Liver (tissue), 3 donors: ENCODE measurements at regions not wholly inside any gene's neighbourhood (a gene's known extent, or its start where the extent isn't known, plus 50 kb on each side); places are given as distances from the start of the nearest gene placed in this dataset.

Source experiments
- EGR1 ChIP-seq, 2 donors: IDR thresholded peaks; 2 replicates each; pipeline ENCODE4 v1.6.1; 2016 to 2018; ENCODE audit warnings: antibody characterized with exemption in 2 of 2, low read depth in 2 of 2
- FOXA1 ChIP-seq: IDR thresholded peaks from 2 replicates; pipeline ENCODE4 v1.6.1; 2016; ENCODE audit warnings: antibody characterized with exemption
- GABPA ChIP-seq, 2 donors: IDR thresholded peaks in 1 of 2; conservative IDR thresholded peaks in 1 of 2; 2 replicates each; pipeline ENCODE4 v1.6.1; 2016; ENCODE audit warnings: antibody characterized with exemption in 2 of 2, mild to moderate bottlenecking in 1 of 2, moderate library complexity in 1 of 2
- JUND ChIP-seq, 2 donors: IDR thresholded peaks; 2 replicates each; pipeline ENCODE4 v1.6.1; 2016; ENCODE audit warnings: antibody characterized with exemption in 2 of 2
- MAX ChIP-seq: IDR thresholded peaks from 2 replicates; pipeline ENCODE4 v1.6.1; 2016; ENCODE audit warnings: antibody characterized with exemption
- RAD21 ChIP-seq, 2 donors: IDR thresholded peaks; 2 replicates each; pipeline ENCODE4 v1.6.1; 2016; ENCODE audit warnings: antibody characterized with exemption in 2 of 2, mild to moderate bottlenecking in 2 of 2
- SP1 ChIP-seq: IDR thresholded peaks from 2 replicates; pipeline ENCODE4 v1.6.1; 2018; ENCODE audit warnings: antibody characterized with exemption, mild to moderate bottlenecking
- TAF1 ChIP-seq: conservative IDR thresholded peaks from 2 replicates; pipeline ENCODE4 v1.6.1; 2016; ENCODE audit warnings: antibody characterized with exemption, mild to moderate bottlenecking
- TF ChIP-seq, protein P1 (sequence below): fragments of 150-350 bp; IDR thresholded peaks from 2 replicates; pipeline ENCODE4 v1.5.1; 2017; ENCODE audit warnings: improper control_type of control experiment, low read depth, low read length; ENCODE audit not compliant: missing input control
- TF ChIP-seq, protein P2 (sequence below): IDR thresholded peaks from 2 replicates; pipeline ENCODE4 v1.6.1; 2016; ENCODE audit warnings: antibody characterized with exemption, mild to moderate bottlenecking
- donor health status: healthy.
- donor health status: healthy.

DNA sequence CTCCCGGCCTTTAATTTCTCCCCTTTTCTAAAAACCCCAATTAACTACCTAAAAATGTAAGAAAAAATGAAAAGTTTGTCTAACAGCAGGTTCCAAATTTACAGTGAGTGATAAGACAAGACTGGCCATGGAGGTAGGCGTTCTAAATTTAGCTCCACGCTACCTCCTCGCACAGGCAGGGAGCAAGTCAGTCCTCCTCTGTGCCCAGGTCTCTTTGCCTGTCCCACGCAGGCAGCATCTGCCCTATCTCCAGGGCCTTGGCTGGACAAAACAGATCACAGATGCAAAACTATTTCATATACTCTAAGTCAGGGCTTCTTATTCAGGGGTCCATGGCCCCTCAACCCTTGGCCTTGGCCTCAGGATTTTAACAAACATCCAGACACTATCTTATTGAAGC is 98.0 kb upstream of the JARID2 start:
- TF ChIP-seq MAX = no peak
- no peak for TF ChIP-seq FOXA1
- TF ChIP-seq, protein P1, sequence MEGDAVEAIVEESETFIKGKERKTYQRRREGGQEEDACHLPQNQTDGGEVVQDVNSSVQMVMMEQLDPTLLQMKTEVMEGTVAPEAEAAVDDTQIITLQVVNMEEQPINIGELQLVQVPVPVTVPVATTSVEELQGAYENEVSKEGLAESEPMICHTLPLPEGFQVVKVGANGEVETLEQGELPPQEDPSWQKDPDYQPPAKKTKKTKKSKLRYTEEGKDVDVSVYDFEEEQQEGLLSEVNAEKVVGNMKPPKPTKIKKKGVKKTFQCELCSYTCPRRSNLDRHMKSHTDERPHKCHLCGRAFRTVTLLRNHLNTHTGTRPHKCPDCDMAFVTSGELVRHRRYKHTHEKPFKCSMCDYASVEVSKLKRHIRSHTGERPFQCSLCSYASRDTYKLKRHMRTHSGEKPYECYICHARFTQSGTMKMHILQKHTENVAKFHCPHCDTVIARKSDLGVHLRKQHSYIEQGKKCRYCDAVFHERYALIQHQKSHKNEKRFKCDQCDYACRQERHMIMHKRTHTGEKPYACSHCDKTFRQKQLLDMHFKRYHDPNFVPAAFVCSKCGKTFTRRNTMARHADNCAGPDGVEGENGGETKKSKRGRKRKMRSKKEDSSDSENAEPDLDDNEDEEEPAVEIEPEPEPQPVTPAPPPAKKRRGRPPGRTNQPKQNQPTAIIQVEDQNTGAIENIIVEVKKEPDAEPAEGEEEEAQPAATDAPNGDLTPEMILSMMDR = no peak
- no peak for TF ChIP-seq RAD21 (IDR thresholded peaks at IDR 0.05)
- TF ChIP-seq, protein P2, sequence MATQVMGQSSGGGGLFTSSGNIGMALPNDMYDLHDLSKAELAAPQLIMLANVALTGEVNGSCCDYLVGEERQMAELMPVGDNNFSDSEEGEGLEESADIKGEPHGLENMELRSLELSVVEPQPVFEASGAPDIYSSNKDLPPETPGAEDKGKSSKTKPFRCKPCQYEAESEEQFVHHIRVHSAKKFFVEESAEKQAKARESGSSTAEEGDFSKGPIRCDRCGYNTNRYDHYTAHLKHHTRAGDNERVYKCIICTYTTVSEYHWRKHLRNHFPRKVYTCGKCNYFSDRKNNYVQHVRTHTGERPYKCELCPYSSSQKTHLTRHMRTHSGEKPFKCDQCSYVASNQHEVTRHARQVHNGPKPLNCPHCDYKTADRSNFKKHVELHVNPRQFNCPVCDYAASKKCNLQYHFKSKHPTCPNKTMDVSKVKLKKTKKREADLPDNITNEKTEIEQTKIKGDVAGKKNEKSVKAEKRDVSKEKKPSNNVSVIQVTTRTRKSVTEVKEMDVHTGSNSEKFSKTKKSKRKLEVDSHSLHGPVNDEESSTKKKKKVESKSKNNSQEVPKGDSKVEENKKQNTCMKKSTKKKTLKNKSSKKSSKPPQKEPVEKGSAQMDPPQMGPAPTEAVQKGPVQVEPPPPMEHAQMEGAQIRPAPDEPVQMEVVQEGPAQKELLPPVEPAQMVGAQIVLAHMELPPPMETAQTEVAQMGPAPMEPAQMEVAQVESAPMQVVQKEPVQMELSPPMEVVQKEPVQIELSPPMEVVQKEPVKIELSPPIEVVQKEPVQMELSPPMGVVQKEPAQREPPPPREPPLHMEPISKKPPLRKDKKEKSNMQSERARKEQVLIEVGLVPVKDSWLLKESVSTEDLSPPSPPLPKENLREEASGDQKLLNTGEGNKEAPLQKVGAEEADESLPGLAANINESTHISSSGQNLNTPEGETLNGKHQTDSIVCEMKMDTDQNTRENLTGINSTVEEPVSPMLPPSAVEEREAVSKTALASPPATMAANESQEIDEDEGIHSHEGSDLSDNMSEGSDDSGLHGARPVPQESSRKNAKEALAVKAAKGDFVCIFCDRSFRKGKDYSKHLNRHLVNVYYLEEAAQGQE = no peak
- TF ChIP-seq EGR1 (IDR thresholded peaks at IDR 0.05; ENCODE audit: low read depth in 2 of 2) = no peak
- TF ChIP-seq GABPA (IDR thresholded peaks at IDR 0.05 in 1 of 2, conservative IDR thresholded peaks at IDR 0.05 in 1 of 2) = no peak
- no peak for TF ChIP-seq SP1
- no peak for TF ChIP-seq JUND (IDR thresholded peaks at IDR 0.05)
- no peak for TF ChIP-seq TAF1
